GM19438 (cell line): ENCODE measurements at regions not wholly inside any gene's neighbourhood (a gene's known extent, or its start where the extent isn't known, plus 50 kb on each side); places are given as distances from the start of the nearest gene placed in this dataset.

Experiments used
- ATAC-seq: cut with Tn5 transposase; IDR thresholded peaks from one replicate; pipeline ENCODE4 v1.9.1; 2021; ENCODE audit warnings: low read depth; ENCODE audit not compliant: unreplicated experiment

DNA sequence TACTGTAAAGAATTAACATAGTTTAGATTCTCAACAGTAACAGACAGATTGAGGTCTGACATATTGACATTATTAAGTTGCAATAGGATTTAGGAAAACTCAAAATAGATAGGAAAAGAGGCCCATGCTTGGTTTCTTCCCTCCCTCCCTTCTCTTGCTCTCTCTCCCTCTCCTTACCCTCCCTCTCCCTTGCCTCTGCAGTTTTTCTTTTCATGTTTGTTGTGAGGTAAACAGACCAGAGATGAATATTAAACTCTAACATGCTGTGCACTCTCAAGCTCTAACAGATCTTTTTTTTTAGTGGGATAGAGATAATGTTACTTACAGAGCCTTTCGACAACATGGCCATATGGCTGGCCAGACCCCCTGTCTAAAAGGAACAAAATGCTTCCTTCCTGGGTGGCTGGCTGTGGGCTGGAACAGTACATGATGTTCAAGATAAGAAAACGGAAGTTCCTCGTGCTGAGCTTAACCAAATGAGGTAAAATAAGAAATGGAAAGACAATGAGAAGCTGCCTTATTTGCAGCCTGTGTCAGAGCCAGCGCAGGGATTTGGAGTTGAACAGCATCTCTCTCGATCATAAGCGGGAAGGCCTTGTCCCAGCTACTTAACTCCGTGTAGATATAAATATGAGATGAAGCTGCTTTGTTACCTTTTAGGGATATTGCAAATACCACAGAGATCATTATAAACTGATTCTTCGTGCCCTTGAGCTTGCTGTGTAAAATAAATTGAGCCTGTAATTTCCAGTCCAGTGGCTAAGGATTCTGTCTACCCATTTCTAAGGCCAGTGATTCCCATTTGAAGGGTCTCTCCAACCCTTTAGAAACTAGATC lies 391.9 kb upstream of the NPVF start:
- ATAC-seq = no peak

DNA sequence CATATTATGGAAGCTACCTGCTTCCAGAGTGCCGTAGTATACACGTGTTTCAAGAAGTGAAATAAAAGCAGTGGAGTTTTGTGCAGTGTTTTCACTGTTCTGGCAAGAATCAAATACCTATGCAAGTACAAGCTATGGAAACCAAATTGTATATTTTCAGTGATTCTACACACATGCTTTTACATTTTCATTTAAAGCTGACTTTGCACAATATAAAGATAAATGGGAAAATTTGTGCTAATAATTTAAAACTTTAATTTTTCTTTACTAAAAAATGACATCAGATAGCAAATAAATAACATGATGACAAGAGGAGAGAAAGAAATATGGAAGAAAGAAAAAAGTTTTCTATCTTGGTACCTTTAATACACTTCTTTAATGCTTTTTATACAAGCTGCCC lies 393.7 kb upstream of the NPVF start:
- ATAC-seq = no peak

DNA sequence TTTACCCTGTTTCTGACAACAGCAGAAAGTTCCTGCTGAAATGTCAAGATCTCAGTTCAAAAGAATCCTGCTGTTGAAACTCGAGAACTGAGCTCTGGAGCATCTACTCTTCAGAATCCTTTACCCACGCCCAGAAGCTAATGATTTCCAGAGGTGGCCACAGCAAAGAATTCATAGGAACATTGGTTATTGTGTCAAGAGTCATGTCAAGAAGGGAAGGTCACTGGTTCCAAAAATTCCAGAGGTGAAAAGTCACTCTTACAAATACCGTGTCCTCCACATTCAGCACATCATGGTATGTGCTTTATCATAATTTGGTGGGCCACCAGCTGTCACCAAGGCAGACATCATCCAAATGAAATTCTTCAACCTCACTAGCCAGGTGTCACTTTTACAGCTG lies 394.4 kb upstream of the NPVF start:
- no peak for ATAC-seq

DNA sequence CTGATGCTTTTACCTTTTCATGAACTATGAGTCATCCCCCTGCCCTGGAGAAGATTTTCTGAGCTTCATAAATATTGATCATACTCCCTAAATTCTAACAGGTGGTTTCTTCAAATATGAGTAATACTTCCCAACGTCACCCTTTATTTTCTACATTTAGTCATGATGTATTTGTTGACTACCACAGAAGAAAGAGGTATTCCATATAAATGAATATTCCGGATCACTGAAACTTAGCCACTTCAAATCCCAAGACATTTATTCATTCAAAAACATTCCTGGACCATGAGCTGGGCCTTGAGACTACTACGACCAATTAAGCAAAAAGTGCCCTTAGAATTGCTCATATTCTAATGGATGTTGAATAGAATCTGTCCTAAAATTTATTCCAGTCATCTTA lies 395.8 kb upstream of the NPVF start:
- ATAC-seq = no peak

DNA sequence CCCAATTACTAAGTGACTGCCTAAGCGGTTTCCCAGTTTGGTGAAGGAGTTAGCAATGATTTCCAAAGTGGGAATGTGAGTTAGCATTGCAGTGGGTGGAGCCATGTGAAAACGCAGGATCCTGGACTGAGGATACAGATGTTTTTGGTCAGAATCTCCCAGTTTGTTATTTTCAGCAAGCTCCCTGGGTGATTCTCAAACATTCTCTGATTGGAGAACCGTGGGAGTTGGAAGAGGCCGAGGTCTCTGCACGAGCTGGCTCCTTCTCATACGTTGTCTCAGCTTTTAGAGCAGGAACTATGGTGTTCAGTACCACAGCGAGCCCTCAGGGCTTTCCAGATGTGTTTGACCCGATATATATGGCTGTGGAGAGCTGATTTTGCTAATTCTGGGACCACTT lies 396.5 kb upstream of the NPVF start:
- no peak for ATAC-seq

DNA sequence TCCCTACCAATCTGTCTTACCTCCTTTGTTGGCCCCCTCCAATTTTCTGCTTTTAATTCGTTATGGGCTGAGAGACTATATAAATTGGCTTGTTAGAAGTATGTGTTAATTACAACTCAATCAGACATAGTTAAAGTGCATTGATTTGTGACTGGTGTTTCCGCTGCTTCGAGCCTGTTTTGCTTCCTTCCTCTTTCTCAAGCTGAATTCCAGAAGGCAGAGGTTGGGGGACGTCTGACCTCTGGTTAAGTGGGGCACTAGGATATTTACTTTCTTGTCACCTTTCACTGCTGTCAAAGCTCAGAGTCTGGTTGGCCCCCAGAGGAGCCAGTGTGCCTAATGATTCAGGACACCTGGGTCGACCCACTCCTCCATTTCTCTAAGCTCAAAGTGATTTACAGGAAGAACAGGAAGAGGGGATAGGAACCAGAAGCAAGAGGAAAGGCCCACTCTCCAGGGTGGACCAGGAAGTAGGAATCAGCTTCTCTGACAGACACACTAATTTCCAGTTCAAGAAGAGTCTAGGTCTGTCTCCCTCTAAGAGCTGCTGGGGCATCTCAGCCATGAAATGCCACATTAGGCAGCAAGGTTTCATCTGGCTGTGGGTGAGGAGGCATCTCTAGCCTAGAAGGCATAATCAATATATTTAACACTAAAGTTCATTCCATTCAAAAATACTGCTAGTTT lies 397.2 kb upstream of the NPVF start:
- ATAC-seq = no peak

DNA sequence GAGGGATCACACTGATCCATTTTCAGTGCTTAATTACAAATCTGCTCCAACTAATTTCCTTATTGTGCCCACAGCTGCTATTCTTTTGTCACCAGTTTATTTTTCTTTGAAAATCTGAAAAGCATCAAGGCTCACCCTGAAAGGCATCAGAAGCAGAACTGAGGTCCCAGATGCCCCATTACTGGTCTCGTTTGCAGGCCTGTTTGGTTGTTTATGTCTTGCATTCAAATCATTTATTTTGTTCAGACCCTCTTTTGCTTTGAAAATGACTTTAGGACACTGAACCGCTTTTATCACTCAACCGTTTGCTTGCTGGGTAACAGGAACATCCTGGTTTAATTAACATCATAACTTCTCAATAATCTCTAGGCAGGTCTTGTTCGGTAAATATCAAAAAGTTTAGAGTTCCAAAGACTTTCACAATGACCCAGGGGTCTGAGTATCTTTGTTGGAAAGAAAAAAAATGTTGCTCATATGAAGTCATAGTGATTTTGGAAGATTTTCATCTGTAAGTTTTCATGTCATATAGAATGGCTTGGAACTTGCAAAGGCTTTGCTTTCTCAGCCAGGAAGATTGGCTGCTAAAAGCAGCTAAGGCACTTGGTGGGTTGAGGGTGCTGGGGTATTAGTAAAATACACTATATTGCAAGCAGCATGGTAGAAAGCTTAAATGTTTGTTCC lies 398.3 kb upstream of the NPVF start:
- no peak for ATAC-seq

DNA sequence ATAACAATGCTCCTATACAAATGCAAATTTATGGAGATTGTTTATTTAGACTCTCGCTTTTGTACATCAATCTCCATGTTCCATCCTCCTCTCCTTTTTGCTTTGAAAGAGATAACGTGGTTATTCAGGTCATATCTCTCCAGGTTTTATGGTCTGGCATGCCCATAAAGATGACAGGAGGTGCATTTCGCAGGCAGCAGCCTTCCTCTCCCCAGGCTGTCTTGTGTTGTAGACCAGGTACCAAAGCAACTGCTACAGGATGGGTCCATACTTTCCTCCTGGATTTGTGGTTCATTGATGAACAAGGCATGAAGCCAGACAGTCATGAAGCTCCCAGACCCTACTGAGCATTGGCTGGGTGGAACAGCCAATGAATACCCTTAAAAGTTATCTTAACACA lies 400.2 kb upstream of the NPVF start:
- ATAC-seq = no peak

DNA sequence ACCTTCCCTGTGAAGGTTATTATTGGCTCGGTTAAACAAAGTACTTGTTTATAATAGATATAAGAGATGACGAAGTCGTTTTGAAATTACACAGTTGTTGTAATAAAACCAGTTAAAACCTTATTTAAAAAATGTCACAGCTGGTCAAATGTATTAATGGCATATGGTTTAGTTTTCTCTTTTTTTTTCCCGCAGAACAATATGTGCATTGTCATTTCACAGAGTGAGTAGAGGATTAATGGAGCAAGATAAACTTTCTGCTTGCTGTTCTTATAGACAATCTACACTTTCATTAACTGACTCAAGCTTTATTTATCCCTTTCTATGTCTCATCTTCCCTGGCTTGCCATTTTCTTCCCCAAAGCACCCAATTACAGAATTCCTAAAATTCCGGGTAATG lies 404.3 kb upstream of the NPVF start:
- no peak for ATAC-seq

DNA sequence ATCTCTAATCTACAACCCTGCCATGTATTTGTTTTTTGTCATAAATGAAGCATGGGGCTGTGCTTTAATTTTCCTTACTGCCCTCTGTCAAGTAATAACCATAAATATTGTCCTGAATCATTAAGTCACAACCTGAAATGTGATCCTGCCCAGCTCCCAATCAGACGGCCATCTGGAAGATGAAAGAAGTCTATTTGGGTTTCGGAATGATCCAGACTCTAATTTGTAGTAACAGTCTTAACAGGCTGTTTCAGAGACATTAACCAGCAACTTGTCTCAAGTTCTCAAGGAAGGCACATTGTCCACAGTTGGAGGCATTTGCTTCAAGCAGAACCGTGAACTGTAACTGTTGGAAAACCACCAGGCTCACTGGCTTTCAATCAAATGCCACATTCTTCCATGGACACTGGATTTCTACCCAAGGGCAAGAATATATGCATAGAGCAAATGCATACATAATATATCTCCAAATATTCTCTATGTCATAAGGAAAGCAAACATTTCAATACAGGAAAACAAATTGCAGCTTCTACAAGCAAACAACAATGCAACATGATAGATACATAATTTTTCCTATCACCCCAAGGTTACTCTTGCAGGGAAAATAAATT lies 405.2 kb upstream of the NPVF start:
- ATAC-seq = no peak

DNA sequence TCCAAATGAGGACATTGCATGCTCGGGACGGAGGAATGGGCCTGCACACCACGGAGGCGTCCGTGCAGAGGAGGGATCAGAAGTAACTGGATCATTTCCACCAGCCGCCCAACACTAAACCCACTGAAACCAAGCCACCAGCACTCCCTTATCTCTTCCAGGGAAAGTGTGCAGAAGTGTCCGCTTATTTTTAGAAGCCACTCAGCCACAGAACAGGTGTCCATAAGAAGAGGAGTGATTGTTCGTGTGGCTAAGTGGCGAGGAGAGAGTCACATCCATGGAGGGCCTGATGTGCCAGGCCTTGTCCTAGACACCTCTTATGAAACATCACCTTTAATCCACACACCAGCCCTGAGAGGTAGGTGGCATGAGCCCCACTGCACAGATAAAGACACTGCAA lies 407.9 kb upstream of the NPVF start:
- no peak for ATAC-seq

DNA sequence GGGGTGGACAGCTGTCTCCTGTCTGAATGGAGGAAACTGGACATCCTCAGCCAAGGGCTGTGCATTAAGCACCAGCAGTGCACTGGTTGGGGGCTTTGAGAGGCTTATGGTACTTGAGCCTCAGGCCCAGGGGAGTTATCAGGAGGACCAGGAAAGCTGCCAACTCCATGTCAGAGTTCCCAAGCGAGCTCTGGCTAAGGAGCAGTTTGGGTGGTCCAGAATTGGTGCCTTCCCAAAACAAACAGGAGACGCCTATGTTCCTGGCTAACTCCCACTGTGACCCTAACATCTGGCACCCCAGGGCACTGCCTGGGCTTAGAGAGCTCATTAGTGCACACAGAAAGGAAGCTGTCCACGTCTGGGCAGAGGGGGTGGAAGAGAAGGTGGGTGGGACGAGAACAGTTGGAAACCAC lies 408.6 kb upstream of the NPVF start:
- no peak for ATAC-seq

DNA sequence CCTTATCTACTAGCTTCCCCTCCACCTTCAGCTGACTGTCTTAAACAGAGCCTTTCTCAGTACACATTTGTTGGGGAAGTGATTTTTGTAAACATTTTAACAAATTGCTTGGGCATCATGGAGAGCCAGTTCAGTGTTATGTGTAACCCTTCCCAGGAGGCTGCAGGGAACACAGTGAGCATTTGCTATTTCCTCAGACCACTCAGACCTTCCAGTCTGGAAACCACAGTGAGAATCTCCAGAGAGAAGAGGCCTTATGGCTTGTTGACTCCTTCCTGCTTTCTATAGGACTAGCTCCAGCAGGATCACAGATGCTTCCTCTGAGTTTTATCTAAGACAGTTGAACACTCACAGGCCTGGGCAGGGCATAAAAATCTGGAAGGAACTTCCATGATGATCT lies 409.8 kb upstream of the NPVF start:
- ATAC-seq = no peak

DNA sequence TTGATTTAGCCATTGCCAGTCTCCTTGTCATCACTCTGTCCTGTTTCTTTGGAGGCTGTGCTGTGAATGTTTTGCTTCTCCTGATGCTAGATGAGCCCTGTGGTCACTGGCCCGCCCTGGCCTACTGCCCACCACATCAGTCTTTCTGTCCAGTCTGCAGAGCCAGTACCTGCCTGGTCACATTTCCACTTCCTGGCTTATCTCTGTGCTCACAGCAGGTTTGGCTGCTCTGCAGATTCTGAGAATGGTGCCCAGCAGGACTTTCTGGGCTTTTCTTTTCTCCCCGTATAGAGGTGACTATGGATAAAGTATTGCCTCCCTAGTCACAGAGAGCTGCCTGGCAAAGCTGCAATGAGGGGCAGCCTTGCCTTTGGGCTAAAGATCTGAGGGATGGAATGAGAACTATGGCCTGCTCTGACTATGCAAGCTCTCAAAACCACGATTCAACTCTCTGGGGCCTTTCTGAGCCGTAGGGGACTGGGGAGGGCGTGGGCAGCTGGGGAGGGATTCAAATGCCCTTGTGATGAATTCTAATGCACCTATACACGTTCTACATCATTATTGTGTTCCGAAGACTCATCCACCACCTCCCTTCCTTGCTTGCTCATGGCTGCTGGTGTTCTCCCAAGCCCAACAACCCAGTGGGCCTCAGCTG lies 410.4 kb upstream of the NPVF start:
- no peak for ATAC-seq

DNA sequence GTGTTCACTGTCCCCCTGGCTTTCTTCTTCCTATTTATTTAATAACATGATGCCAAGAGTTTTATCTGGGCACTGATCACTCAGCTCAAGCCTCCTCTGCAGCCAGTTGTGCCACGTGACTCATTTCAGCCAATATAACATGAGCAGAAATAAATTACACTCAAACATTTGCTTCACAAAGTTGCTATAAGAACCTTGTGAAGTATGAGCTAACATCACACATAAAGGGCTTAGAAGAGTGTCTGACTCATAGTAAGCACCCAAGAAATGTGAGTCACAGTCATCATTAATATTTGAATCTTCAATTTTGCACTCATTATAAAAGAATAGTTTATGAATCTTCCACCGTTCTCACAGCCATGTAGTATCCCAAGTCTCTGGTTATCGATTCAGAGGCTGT lies 414.6 kb upstream of the NPVF start:
- no peak for ATAC-seq

DNA sequence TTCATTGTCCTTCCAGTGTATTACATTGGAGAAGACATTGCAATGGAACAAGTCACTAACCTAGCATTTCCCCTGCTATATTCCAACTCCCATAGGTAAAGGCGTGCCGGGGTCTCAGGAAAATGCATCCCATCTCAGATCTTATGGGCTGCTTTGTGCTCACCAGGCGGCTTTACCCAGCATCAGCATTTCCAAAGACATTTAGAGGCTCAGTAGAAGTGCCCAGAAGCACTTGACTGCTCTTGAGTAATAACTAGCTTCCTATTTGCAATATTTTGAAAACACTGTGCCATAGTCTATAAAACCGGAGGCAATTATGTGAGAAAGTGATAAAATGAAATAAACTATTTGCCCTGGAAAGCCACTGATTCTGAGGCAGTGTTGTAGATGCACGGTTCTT lies 415.0 kb upstream of the NPVF start:
- ATAC-seq = no peak

DNA sequence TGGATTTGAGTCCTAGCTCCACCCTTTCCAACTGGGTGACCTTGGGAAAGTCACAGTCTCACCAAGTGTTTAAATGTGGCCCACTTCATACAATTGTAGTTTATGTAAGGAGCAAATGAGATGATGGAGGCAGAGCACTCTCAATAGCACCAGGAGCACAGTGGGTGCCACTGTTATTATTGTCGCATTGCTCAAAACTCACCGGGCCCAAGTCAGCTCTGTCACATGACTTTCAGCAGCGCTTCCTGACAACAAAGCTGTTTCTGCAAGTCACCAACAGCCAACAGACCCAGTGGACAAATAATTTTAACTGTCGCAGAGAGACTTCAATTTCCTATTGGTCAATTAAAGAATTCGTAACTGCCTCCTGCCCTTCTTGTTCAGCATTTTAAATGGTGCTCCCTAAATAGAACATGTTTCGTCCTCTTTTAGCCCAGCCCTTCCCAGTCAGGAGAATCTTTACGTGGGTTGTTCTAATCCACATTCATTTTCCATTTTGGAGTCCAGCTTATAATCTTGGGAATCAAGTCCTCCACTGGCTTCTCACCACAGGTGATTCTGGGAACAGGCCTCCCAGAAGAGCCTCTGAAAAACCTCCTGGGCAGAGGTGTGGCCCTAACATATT lies 415.6 kb upstream of the NPVF start:
- no peak for ATAC-seq

DNA sequence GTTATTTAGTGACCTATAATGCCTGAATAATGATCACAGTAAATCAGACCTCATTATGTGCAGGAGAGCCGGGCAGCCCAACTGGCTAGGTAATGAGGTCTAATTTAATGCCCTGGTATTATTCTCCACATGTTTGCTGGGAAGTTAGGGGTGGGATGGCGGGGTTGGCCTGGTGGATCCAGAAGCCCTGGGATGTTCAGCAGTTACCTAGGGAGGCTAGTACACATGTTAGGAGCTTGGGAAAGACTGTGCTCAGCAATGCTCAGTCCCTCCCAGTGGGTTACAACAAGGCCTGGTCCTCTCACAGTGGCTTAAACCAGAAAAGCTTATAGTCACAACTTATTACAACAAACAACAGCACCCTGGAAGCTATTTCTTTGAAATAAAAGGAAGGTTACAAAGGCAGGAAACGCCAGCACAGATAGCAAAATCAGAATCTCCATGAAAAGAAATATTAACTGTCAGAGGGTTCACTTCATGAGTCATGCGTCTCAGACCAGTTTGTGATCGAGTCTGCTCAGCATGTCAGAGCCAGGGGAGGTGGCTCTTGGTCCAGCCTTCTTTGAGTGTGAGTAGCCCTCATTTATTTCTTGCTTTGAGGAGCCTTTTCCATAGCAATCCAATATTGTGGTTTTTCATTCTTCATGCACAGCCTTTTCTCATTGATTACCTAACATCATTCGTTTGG lies 418.6 kb upstream of the NPVF start:
- ATAC-seq = no peak

DNA sequence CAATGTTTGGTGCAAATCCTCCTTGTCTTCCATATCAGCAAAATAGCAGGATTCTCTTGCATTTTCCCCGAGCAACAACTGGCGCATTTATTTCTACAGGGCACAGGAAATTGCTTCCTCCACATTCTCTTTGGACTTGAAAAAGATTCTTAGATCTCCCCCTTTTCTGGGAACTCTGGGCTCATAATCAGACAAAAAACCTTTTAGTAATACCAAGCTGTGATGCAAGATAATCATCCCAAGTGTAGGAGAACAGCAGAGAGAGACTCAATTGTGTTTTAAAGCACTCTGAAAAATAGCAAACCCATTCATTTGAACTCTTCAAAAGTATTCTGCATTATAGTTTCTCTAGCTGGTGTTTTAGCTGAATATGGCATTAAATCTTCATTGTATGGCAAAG lies 419.6 kb upstream of the NPVF start:
- no peak for ATAC-seq

DNA sequence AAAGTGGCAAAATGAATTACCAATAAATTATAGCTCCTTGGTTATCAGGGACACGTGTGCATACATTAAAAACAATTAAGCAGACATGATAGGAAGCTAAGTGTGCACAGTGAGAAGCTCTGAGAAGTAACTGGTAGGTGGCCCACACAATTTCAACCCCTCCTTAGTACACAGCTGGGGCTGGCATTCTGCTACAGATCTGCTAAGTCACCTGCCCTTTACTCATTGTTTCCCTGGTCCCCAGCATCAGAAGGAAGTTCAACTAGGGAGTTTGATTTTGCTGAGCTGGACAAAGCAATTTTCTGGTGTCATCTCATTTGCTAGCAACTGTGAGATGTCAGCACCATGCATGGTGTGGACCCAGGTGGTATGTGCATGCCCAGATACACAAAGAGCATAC lies 424.1 kb upstream of the NPVF start:
- no peak for ATAC-seq
